Activated naive CD8-positive, alpha-beta T cell treated with anti-CD3 and anti-CD28 coated beads, Interleukin-2, amount 50 U/mL, for 24 hours (primary cell): ENCODE measurements at regions not wholly inside any gene's neighbourhood (a gene's known extent, or its start where the extent isn't known, plus 50 kb on each side); places are given as distances from the start of the nearest gene placed in this dataset.

Experiments
- ATAC-seq: fragments of 150-1000 bp; cut with Tn5 transposase; one replicate; pipeline ENCODE4 v1.10.0; 2021
- DNase-seq: peaks from one replicate; pipeline ENCODE4 v3.0.0; 2021
- H3K27ac Mint-ChIP-seq: one replicate; pipeline ENCODE4 v1.8.0; 2021; ENCODE audit warnings: mild to moderate bottlenecking, mixed read lengths
- H3K27me3 Mint-ChIP-seq: one replicate; pipeline ENCODE4 v1.8.0; 2021; ENCODE audit warnings: mixed read lengths
- H3K36me3 Mint-ChIP-seq: one replicate; pipeline ENCODE4 v1.8.0; 2021; ENCODE audit warnings: low read depth, mixed read lengths
- H3K4me1 Mint-ChIP-seq: one replicate; pipeline ENCODE4 v1.8.0; 2021; ENCODE audit warnings: mixed read lengths
- H3K4me3 Mint-ChIP-seq: one replicate; pipeline ENCODE4 v1.8.0; 2021; ENCODE audit warnings: mild to moderate bottlenecking, moderate library complexity, mixed read lengths
- H3K9me3 Mint-ChIP-seq: one replicate; pipeline ENCODE4 v1.8.0; 2021; ENCODE audit warnings: mixed read lengths

GRCh38 chr1:164240081-164240480, 318.9 kb upstream of the PBX1 start:
- no peak for DNase-seq
- H3K9me3 Mint-ChIP-seq: peaks cover 4% of the 10 kb centered on the region
- H3K27me3 Mint-ChIP-seq: no peaks in the 10 kb centered on the region
- ATAC-seq: no peak
- H3K27ac Mint-ChIP-seq: no peak overlapping the region
- no peak overlapping the region for H3K4me3 Mint-ChIP-seq
- no peaks in the 10 kb centered on the region for H3K4me1 Mint-ChIP-seq
- H3K36me3 Mint-ChIP-seq: no peaks in the 10 kb centered on the region

- Mint-ChIP-seq H3K36me3 (no peaks in the 10 kb centered on the region), H3K4me3 (no peak overlapping the region), H3K27ac (no peak overlapping the region), H3K4me1 (no peaks in the 10 kb centered on the region), H3K27me3 (no peaks in the 10 kb centered on the region), H3K9me3 (peaks cover 38% of the 10 kb centered on the region)
- no peak for DNase-seq
- no peak for ATAC-seq
These were observed 308.6 kb upstream of the PBX1 start for GRCh38 chr1:164250365-164250764.

GRCh38 chr1:164256456-164256855, 302.5 kb upstream of the PBX1 start:
- no peaks in the 10 kb centered on the region for H3K4me1 Mint-ChIP-seq
- H3K27ac Mint-ChIP-seq: no peak overlapping the region
- peaks cover 32% of the 10 kb centered on the region for H3K9me3 Mint-ChIP-seq
- DNase-seq: no peak
- no peak overlapping the region for H3K4me3 Mint-ChIP-seq
- ATAC-seq: no peak
- H3K27me3 Mint-ChIP-seq: no peaks in the 10 kb centered on the region
- H3K36me3 Mint-ChIP-seq: no peaks in the 10 kb centered on the region

- no peak overlapping the region for H3K27ac Mint-ChIP-seq
- H3K27me3 Mint-ChIP-seq: no peaks in the 10 kb centered on the region
- no peak for DNase-seq
- H3K4me1 Mint-ChIP-seq: no peaks in the 10 kb centered on the region
- peaks cover 10% of the 10 kb centered on the region for H3K9me3 Mint-ChIP-seq
- no peaks in the 10 kb centered on the region for H3K36me3 Mint-ChIP-seq
- ATAC-seq: no peak
- H3K4me3 Mint-ChIP-seq: no peak overlapping the region
These were observed 297.2 kb upstream of the PBX1 start for GRCh38 chr1:164261691-164262240.

- H3K27me3 Mint-ChIP-seq: no peaks in the 10 kb centered on the region
- no peak overlapping the region for H3K4me3 Mint-ChIP-seq
- H3K9me3 Mint-ChIP-seq: peaks cover 5% of the 10 kb centered on the region
- H3K36me3 Mint-ChIP-seq: no peaks in the 10 kb centered on the region
- H3K4me1 Mint-ChIP-seq: no peaks in the 10 kb centered on the region
- ATAC-seq (no peak), DNase-seq (no peak)
- no peak overlapping the region for H3K27ac Mint-ChIP-seq
These were observed 295.4 kb upstream of the PBX1 start for GRCh38 chr1:164263540-164263939.

- Mint-ChIP-seq H3K36me3 (no peaks in the 10 kb centered on the region), H3K9me3 (no peaks in the 10 kb centered on the region), H3K4me1 (no peaks in the 10 kb centered on the region), H3K27ac (no peak overlapping the region), H3K27me3 (no peaks in the 10 kb centered on the region), H3K4me3 (no peak overlapping the region)
- DNase-seq: no peak
- ATAC-seq: no peak
These were observed 293.8 kb upstream of the PBX1 start for GRCh38 chr1:164265232-164265631.

DNA sequence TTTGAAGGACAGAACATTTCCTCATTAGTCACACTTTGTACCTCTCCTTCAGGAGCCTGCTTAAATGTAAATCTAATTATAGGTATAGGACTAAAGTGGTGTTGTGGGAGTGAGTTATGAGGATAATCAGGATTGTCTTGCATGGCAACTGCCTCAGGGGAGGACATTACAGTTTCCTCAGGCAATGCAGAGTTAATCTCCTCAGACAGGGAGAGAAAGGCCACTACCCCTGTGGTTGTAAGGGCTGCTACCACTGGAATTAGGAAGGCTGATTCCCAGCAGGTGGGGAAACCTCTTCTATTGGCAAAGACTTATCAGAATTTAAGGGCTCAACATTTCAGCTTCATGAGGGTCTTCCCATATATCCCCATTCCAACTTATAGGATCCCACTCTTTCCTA, 286.8 kb upstream of the PBX1 start:
- H3K9me3 Mint-ChIP-seq: peaks cover 9% of the 10 kb centered on the region
- no peak overlapping the region for H3K4me3 Mint-ChIP-seq
- no peak overlapping the region for H3K27ac Mint-ChIP-seq
- DNase-seq (no peak), ATAC-seq (no peak)
- H3K27me3 Mint-ChIP-seq: no peaks in the 10 kb centered on the region
- no peaks in the 10 kb centered on the region for H3K36me3 Mint-ChIP-seq
- H3K4me1 Mint-ChIP-seq: no peaks in the 10 kb centered on the region

DNA sequence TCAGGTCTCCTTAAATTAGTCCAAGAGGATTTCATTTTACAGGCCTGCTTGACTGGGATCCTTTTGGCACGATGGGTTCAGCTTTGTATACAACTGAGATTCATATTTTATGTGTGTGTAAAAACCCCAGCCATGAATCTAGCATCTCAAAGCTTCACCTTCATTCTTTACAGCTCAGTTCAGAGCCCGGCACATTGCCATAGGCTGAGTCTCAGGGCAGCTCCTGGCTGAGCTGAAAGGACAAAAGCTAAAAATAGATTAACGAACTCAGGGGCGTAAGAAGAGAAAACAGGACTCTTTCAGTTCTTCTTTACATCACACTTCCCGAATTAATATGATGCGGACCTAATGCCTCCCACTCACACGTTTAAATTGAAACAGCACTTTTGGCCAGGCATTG, 262.8 kb upstream of the PBX1 start:
- no peaks in the 10 kb centered on the region for H3K4me1 Mint-ChIP-seq
- no peak for DNase-seq

GRCh38 chr1:164308101-164308500, 250.9 kb upstream of the PBX1 start:
- Mint-ChIP-seq H3K36me3 (no peaks in the 10 kb centered on the region), H3K4me1 (no peaks in the 10 kb centered on the region), H3K27me3 (no peaks in the 10 kb centered on the region), H3K9me3 (peaks cover 8% of the 10 kb centered on the region), H3K27ac (no peak overlapping the region), H3K4me3 (no peak overlapping the region)
- DNase-seq: no peak
- no peak for ATAC-seq

More for the DNA sequence above, 262.8 kb upstream of the PBX1 start:
- H3K9me3 Mint-ChIP-seq: peaks cover 19% of the 10 kb centered on the region
- no peaks in the 10 kb centered on the region for H3K27me3 Mint-ChIP-seq
- peaks cover 1% of the 10 kb centered on the region for H3K36me3 Mint-ChIP-seq
- no peak overlapping the region for H3K4me3 Mint-ChIP-seq
- ATAC-seq: no peak
- no peak overlapping the region for H3K27ac Mint-ChIP-seq

DNA sequence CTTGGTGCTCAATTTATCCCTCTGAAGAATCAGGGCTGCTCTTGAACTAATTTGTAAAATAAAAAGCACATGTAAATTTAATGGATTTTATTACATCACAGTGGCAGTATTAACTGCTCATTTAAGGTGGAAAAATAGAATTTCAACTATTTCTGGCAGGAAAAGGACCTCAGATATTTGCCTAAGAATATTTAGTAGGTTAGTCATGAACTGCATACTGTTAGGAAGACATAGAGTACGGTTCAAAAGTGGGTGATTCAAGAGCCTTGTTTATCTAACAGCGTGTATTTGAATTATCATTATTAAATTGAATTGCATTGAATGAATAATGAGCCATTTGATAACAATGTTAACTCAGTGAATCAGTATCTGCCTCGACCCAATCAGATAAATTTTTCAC, 248.8 kb upstream of the PBX1 start:
- no peak for ATAC-seq
- DNase-seq: no peak
- no peaks in the 10 kb centered on the region for H3K36me3 Mint-ChIP-seq
- no peak overlapping the region for H3K4me3 Mint-ChIP-seq
- no peaks in the 10 kb centered on the region for H3K4me1 Mint-ChIP-seq
- H3K9me3 Mint-ChIP-seq: peaks cover under 1% of the 10 kb centered on the region
- no peaks in the 10 kb centered on the region for H3K27me3 Mint-ChIP-seq
- no peak overlapping the region for H3K27ac Mint-ChIP-seq

- DNase-seq (no peak), ATAC-seq (no peak)
- H3K36me3 Mint-ChIP-seq: no peaks in the 10 kb centered on the region
- no peaks in the 10 kb centered on the region for H3K4me1 Mint-ChIP-seq
- H3K4me3 Mint-ChIP-seq: no peak overlapping the region
- H3K9me3 Mint-ChIP-seq: no peaks in the 10 kb centered on the region
- H3K27me3 Mint-ChIP-seq: no peaks in the 10 kb centered on the region
- H3K27ac Mint-ChIP-seq: no peak overlapping the region
These were observed 247.6 kb upstream of the PBX1 start for GRCh38 chr1:164311377-164311776.

- no peak for DNase-seq
- Mint-ChIP-seq H3K4me1 (no peaks in the 10 kb centered on the region), H3K27ac (no peak overlapping the region)
These were observed 237.9 kb upstream of the PBX1 start for GRCh38 chr1:164320790-164321731.

GRCh38 chr1:164325786-164326185, 233.2 kb upstream of the PBX1 start:
- Mint-ChIP-seq H3K27me3 (peaks cover 3% of the 10 kb centered on the region), H3K27ac (no peak overlapping the region), H3K9me3 (peaks cover 3% of the 10 kb centered on the region)

More at GRCh38 chr1:164320790-164321731, 237.9 kb upstream of the PBX1 start:
- peak; percentile 20 for ATAC-seq
- Mint-ChIP-seq H3K27me3 (peaks cover 11% of the 10 kb centered on the region), H3K9me3 (peaks cover 7% of the 10 kb centered on the region), H3K4me3 (no peak overlapping the region), H3K36me3 (no peaks in the 10 kb centered on the region)

GRCh38 chr1:164333387-164333786, 225.6 kb upstream of the PBX1 start:
- H3K27me3 Mint-ChIP-seq: no peaks in the 10 kb centered on the region
- no peak for ATAC-seq
- H3K27ac Mint-ChIP-seq: no peak overlapping the region
- no peaks in the 10 kb centered on the region for H3K36me3 Mint-ChIP-seq
- DNase-seq: no peak
- H3K4me1 Mint-ChIP-seq: no peaks in the 10 kb centered on the region
- H3K4me3 Mint-ChIP-seq: no peak overlapping the region
- H3K9me3 Mint-ChIP-seq: peaks cover 10% of the 10 kb centered on the region

More at GRCh38 chr1:164325786-164326185, 233.2 kb upstream of the PBX1 start:
- ATAC-seq (no peak), DNase-seq (no peak)
- no peak overlapping the region for H3K4me3 Mint-ChIP-seq
- no peaks in the 10 kb centered on the region for H3K4me1 Mint-ChIP-seq
- no peaks in the 10 kb centered on the region for H3K36me3 Mint-ChIP-seq

DNA sequence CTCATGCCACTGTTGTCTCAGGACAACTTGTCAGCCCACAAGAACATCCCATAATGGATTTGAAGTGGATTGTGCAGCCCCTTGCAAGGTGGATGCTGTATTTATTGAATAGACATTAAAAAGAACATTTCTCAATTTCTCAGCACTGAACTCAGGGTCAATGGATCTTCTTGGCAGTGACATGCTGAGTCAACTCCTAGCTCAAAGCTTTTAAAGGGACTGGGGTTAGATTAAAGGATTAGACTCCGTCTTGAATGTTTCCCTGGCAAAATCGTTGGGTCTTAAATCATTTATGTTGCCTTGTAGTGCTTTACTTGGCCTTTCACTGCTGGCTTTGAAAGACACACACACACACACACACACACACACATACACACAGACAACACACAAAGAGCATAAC, 221.6 kb upstream of the PBX1 start:
- no peaks in the 10 kb centered on the region for H3K36me3 Mint-ChIP-seq
- peaks cover 18% of the 10 kb centered on the region for H3K9me3 Mint-ChIP-seq
- H3K4me1 Mint-ChIP-seq: no peaks in the 10 kb centered on the region
- ATAC-seq (no peak), DNase-seq (no peak)
- H3K27ac Mint-ChIP-seq: no peak overlapping the region
- H3K4me3 Mint-ChIP-seq: no peak overlapping the region
- no peaks in the 10 kb centered on the region for H3K27me3 Mint-ChIP-seq
